SJCRH30 (cell line): ENCODE measurements at regions not wholly inside any gene's neighbourhood (a gene's known extent, or its start where the extent isn't known, plus 50 kb on each side); places are given as distances from the start of the nearest gene placed in this dataset.

Source experiments
- DNase-seq, 2 experiments: peaks; one replicate each; pipeline ENCODE4 v3.0.0-alpha.2; 2015 to 2020
- H3K27ac ChIP-seq: fragments of 250-450 bp; sonication (Bioruptor Pico); 2 replicates; pipeline ENCODE4 v1.5.1; 2020; ENCODE audit warnings: mild to moderate bottlenecking, moderate library complexity
- H3K27me3 ChIP-seq: fragments of 250-450 bp; sonication (Bioruptor Pico); 2 replicates; pipeline ENCODE4 v1.5.1; 2020; ENCODE audit warnings: mild to moderate bottlenecking, moderate library complexity
- H3K36me3 ChIP-seq: fragments of 250-450 bp; sonication (Bioruptor Pico); 2 replicates; pipeline ENCODE4 v1.5.1; 2020; ENCODE audit warnings: mild to moderate bottlenecking, moderate library complexity
- H3K4me1 ChIP-seq: fragments of 250-450 bp; sonication (Bioruptor Pico); 2 replicates; pipeline ENCODE4 v1.5.1; 2020; ENCODE audit warnings: mild to moderate bottlenecking, moderate library complexity
- H3K4me3 ChIP-seq: fragments of 250-450 bp; sonication (Bioruptor Pico); 2 replicates; pipeline ENCODE4 v1.5.1; 2020; ENCODE audit warnings: mild to moderate bottlenecking, moderate library complexity
- H3K9me3 ChIP-seq: fragments of 250-450 bp; sonication (Bioruptor Pico); replicated peaks from 2 replicates; pipeline ENCODE4 v1.5.1; 2020; ENCODE audit warnings: mild to moderate bottlenecking, moderate library complexity

DNA sequence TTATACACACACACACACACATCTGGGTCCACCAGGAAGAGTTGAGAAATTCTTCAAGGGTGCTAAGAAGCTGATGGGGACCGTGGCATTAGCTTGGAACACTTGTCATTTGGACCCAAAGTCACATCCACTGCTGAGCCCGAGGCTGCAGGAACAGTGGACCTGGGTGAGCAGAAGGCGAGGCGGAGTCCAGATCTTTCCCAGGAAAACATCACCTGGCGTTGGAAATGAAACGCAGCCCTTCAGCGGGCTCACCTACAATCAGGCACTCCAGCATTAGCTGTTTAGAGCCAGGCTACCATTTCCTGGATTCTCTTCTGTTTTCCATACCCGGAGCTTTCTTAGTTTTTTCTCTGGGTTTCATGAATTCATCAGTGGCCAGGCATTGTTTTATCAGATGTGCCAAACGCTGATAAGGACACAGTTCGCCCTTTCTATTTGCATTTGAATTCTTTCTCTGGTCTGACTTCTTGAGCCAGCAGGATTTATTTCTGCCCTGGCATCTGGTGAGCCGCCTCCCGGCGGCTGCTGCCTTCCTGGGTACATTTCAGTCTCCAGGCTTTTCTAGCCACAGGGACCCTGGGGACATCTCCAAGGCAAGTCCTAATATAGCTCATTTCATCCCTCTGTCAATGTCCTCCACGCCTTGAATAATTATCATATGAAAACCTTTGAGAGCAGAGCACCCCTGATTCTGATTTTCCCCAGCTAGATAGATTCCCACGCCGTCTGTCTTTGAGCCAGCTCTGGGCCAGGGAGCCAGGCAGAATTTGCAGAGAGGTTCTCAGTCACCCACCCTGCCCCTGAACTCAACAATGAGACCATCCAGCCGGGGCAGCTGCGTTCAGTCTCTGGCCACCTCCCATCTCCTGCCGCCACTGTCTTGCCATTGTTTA lies 170.9 kb downstream of the TTLL2 start:
- H3K9me3 ChIP-seq: no peaks in the 10 kb centered on the region
- DNase-seq: peak in 1 of 2 experiments; percentile 44
- no peaks in the 10 kb centered on the region for H3K27me3 ChIP-seq
- no peak overlapping the region for H3K4me3 ChIP-seq
- no peak overlapping the region for H3K27ac ChIP-seq
- no peaks in the 10 kb centered on the region for H3K36me3 ChIP-seq
- peaks cover 9% of the 10 kb centered on the region; the same call in 1 of the 2 replicates for H3K4me1 ChIP-seq

DNA sequence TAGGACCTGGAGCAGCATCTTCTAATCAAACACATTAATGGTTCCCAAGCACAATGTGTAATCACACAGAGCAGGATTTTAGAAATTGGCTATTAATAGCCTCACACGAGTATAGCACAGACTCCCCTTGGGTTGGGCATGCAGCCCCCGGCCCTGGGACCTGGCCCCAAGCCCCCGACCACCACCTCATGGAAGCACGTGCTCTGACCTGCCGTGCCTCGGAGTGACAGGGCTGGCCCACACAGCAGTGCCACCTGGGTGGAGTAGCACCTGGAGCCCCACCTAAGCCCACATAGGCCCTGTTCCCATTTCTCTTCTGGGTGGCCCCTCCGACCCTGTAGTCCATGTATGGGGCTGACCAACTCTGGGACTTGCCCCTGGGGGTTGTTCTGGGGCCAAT lies 171.8 kb downstream of the TTLL2 start:
- no peak overlapping the region for H3K27ac ChIP-seq
- peaks cover 9% of the 10 kb centered on the region; the same call in 1 of the 2 replicates for H3K4me1 ChIP-seq

GRCh38 chr6:167497428-167498056 lies 172.7 kb downstream of the TTLL2 start:
- no peak for DNase-seq
- Histone ChIP-seq H3K27ac (no peak overlapping the region), H3K4me1 (peaks cover 9% of the 10 kb centered on the region; the same call in 1 of the 2 replicates), H3K4me3 (no peak overlapping the region), H3K36me3 (no peaks in the 10 kb centered on the region), H3K27me3 (no peaks in the 10 kb centered on the region), H3K9me3 (no peaks in the 10 kb centered on the region)

More for the DNA sequence above, 171.8 kb downstream of the TTLL2 start:
- Histone ChIP-seq H3K9me3 (no peaks in the 10 kb centered on the region), H3K27me3 (no peaks in the 10 kb centered on the region), H3K4me3 (no peak overlapping the region), H3K36me3 (no peaks in the 10 kb centered on the region)
- no peak for DNase-seq

- peaks cover 4% of the 10 kb centered on the region; the same call in 1 of the 2 replicates for H3K4me1 ChIP-seq
- no peaks in the 10 kb centered on the region for H3K27me3 ChIP-seq
- no peaks in the 10 kb centered on the region for H3K9me3 ChIP-seq
- no peak overlapping the region for H3K4me3 ChIP-seq
- no peak for DNase-seq
- no peak overlapping the region for H3K27ac ChIP-seq
- H3K36me3 ChIP-seq: no peaks in the 10 kb centered on the region
Measured at GRCh38 chr6:167499161-167499660, 174.3 kb downstream of the TTLL2 start.

- no peak overlapping the region for H3K4me3 ChIP-seq
- DNase-seq: no peak
- H3K27me3 ChIP-seq: no peaks in the 10 kb centered on the region
- H3K9me3 ChIP-seq: no peaks in the 10 kb centered on the region
- no peaks in the 10 kb centered on the region; the same call in 1 of the 2 replicates for H3K4me1 ChIP-seq
- no peak overlapping the region for H3K27ac ChIP-seq
- no peaks in the 10 kb centered on the region for H3K36me3 ChIP-seq
Measured at GRCh38 chr6:167500961-167501360, 176.1 kb downstream of the TTLL2 start.

DNA sequence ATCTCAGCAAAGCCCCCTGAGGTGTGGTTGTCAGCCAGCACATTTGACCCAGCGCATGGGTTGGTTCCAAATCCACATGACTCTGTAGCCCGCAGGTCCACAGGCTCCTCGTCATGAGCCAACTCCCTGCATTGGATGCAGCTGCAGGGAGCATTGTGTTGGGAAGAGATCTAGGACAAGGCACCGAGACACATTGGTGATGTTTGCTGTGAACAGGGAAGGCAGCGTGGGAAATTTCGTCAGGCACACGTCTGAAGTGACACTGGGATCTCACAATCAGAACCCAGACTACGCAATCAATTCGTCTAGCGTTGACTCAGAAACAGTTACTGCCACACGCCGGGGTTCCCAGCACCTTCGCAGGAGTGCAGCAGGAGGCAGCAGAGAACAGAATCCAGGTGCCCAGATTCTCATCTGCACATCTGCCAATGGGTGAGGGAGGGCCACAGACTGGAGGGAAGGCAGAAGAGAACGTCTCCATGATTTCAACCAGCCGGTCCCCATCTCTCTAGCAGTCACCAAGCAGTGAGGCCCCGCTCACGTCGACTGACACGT lies 177.0 kb downstream of the TTLL2 start:
- H3K27ac ChIP-seq: no peak overlapping the region
- peak in 1 of 2 experiments; percentile 21 for DNase-seq
- H3K36me3 ChIP-seq: no peaks in the 10 kb centered on the region
- no peak overlapping the region for H3K4me3 ChIP-seq
- H3K9me3 ChIP-seq: no peaks in the 10 kb centered on the region
- H3K4me1 ChIP-seq: no peaks in the 10 kb centered on the region
- no peaks in the 10 kb centered on the region for H3K27me3 ChIP-seq

- Histone ChIP-seq H3K27me3 (no peaks in the 10 kb centered on the region), H3K27ac (no peak overlapping the region), H3K4me3 (no peak overlapping the region), H3K9me3 (no peaks in the 10 kb centered on the region), H3K4me1 (no peaks in the 10 kb centered on the region), H3K36me3 (no peaks in the 10 kb centered on the region)
- no peak for DNase-seq
Measured at GRCh38 chr6:167502471-167502870, 177.6 kb downstream of the TTLL2 start.

DNA sequence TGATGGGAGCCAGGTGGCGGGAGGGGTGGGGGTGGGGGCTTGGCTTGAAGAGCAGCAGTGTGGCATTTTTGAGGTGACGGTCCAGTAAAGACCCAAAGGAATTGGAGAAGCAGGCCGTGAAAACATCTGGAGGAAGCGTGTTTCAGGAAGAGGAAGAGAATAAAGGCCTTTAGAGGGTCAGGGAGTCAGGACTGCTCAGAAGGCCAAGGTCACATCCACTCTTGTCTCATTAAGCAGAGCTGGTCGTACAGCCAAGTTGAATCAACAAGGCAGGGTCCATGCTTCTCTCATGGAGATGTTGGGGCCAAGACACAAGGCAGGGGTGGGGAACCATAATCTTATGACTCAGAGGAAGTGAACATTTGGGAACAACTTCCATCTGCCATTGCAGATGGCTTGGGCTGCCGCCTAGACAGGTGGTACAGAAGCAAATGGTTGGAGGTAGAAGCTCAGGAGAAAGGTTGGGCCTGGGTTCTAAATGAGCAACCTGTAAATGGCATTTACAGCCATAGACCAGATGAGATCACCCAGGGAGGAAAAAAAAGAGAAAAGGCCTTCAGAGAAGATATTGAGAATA lies 179.6 kb downstream of the TTLL2 start:
- Histone ChIP-seq H3K36me3 (no peaks in the 10 kb centered on the region), H3K27ac (no peak overlapping the region), H3K9me3 (no peaks in the 10 kb centered on the region), H3K27me3 (no peaks in the 10 kb centered on the region), H3K4me1 (no peaks in the 10 kb centered on the region), H3K4me3 (no peak overlapping the region)
- DNase-seq: no peak

- no peak overlapping the region for H3K4me3 ChIP-seq
- no peaks in the 10 kb centered on the region for H3K36me3 ChIP-seq
- H3K27me3 ChIP-seq: no peaks in the 10 kb centered on the region
- no peak for DNase-seq
- H3K4me1 ChIP-seq: no peaks in the 10 kb centered on the region
- H3K27ac ChIP-seq: no peak overlapping the region
- H3K9me3 ChIP-seq: no peaks in the 10 kb centered on the region
Measured at GRCh38 chr6:167505199-167505598, 180.3 kb downstream of the TTLL2 start.

DNA sequence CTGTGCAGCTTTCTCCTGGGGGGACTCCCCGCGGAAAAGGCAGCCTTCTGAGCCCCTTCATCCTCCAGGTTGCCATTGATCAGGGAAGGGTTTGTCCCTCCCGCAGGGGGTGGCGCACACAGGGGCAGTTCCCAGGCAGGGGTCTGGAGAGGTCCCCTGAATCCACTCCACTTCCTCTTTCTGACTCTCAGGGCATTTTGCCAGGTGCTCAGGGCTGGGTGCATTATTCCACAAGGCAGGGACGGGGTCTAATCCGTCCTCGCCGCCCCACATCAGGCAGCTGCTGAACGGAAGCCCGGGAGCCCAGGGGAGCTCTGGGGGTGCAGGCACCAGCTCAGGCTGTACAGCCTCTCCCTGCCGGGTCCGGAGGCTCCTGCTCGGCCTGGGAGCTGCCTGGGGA lies 180.9 kb downstream of the TTLL2 start:
- no peaks in the 10 kb centered on the region for H3K36me3 ChIP-seq
- H3K4me1 ChIP-seq: no peaks in the 10 kb centered on the region
- no peaks in the 10 kb centered on the region for H3K27me3 ChIP-seq
- no peaks in the 10 kb centered on the region for H3K9me3 ChIP-seq
- peak; percentile 26 to 47 for DNase-seq
- no peak overlapping the region for H3K4me3 ChIP-seq
- H3K27ac ChIP-seq: no peak overlapping the region

GRCh38 chr6:167506443-167507301 lies 181.8 kb downstream of the TTLL2 start:
- Histone ChIP-seq H3K4me3 (no peak overlapping the region), H3K27ac (no peak overlapping the region), H3K4me1 (no peaks in the 10 kb centered on the region), H3K36me3 (no peaks in the 10 kb centered on the region), H3K27me3 (no peaks in the 10 kb centered on the region), H3K9me3 (no peaks in the 10 kb centered on the region)
- no peak for DNase-seq

DNA sequence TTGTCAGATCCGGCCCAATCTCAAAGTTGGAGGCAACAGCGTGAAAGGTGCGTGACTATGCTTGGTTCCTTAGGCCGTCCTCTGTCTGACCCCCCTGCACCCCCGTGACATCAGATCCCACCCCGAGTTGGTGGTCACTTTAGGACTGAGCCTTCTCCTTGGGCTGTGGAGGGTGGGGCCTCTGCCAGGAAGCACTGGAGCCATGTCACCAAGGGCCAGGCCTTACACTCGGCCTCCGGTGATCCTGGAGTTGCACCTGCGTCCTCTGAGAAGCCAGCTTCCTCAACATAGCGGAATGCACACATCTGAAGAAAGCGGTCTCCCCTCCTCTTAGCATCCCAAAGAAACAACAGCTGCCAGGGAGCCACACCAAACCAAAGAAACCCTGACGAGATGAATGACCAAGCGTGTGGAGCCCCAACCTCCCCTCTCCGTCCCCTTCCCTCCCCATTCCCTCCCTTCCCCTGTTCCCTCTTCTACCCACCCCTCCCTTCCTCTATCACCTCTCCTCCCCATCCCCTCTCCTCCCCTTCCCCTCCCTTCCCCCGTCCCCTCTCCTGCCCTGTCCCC lies 182.6 kb downstream of the TTLL2 start:
- DNase-seq: no peak
- Histone ChIP-seq H3K4me1 (no peaks in the 10 kb centered on the region), H3K9me3 (no peaks in the 10 kb centered on the region), H3K27ac (no peak overlapping the region), H3K36me3 (no peaks in the 10 kb centered on the region), H3K27me3 (no peaks in the 10 kb centered on the region), H3K4me3 (no peak overlapping the region)

- Histone ChIP-seq H3K4me1 (no peaks in the 10 kb centered on the region), H3K27me3 (no peaks in the 10 kb centered on the region), H3K36me3 (no peaks in the 10 kb centered on the region), H3K27ac (no peak overlapping the region), H3K4me3 (no peak overlapping the region), H3K9me3 (no peaks in the 10 kb centered on the region)
- DNase-seq: no peak
Measured at GRCh38 chr6:167508919-167509852, 184.3 kb downstream of the TTLL2 start.
